Duodenal mucosa (tissue), 2 donors: ENCODE measurements at regions not wholly inside any gene's neighbourhood (a gene's known extent, or its start where the extent isn't known, plus 50 kb on each side); places are given as distances from the start of the nearest gene placed in this dataset.
"Not testable (repeated sequence)": the region's sequence is repeated elsewhere in the genome, so short reads cannot be mapped to it uniquely, and the experiment has no call there.

ENCODE experiments used
- H3K27ac ChIP-seq: one replicate; pipeline ENCODE4 v1.7.0; 2013; ENCODE audit warnings: low read depth, low read length
- H3K27me3 ChIP-seq, 2 donors: one replicate each; pipeline ENCODE4 v1.7.0; 2013; ENCODE audit warnings: low read length in 2 of 2, control low read depth in 1 of 2; ENCODE audit not compliant: insufficient read depth in 2 of 2, control insufficient read depth in 1 of 2
- H3K36me3 ChIP-seq, 2 donors: one replicate each; pipeline ENCODE4 v1.7.0; 2013; ENCODE audit warnings: low read length in 2 of 2, control low read depth in 1 of 2; ENCODE audit not compliant: insufficient read depth in 2 of 2, control insufficient read depth in 1 of 2
- H3K4me1 ChIP-seq, 2 donors: one replicate each; pipeline ENCODE4 v1.7.0; 2013; ENCODE audit warnings: low read length in 2 of 2, control low read depth in 1 of 2; ENCODE audit not compliant: insufficient read depth in 2 of 2, control insufficient read depth in 1 of 2
- H3K4me3 ChIP-seq, 2 donors: one replicate each; pipeline ENCODE4 v1.7.0; 2013; ENCODE audit warnings: low read length in 2 of 2, low read depth in 1 of 2
- H3K9ac ChIP-seq, 2 donors: one replicate each; pipeline ENCODE4 v1.7.0; 2013; ENCODE audit warnings: low read length in 2 of 2, low read depth in 1 of 2
- H3K9me3 ChIP-seq, 2 donors: one replicate each; pipeline ENCODE4 v1.7.0; 2013; ENCODE audit warnings: low read length in 2 of 2, control low read depth in 1 of 2; ENCODE audit not compliant: control insufficient read depth in 1 of 2

- Histone ChIP-seq H3K4me3 (no peak overlapping the region), H3K9me3 (no peaks in the 10 kb centered on the region), H3K27me3 (no peaks in the 10 kb centered on the region), H3K27ac (no peak overlapping the region), H3K36me3 (no peaks in the 10 kb centered on the region), H3K4me1 (no peaks in the 10 kb centered on the region), H3K9ac (no peak overlapping the region)
Observed at GRCh38 chr1:200496937-200497336, 87.1 kb upstream of the ZNF281 start.

- Histone ChIP-seq H3K9me3 (no peaks in the 10 kb centered on the region), H3K36me3 (no peaks in the 10 kb centered on the region), H3K9ac (no peak overlapping the region), H3K4me3 (no peak overlapping the region), H3K27me3 (no peaks in the 10 kb centered on the region), H3K4me1 (no peaks in the 10 kb centered on the region), H3K27ac (no peak overlapping the region)
Observed at GRCh38 chr1:200495901-200496300, 86.1 kb upstream of the ZNF281 start.

- H3K27ac ChIP-seq = no peak overlapping the region
- no peak overlapping the region for H3K9ac ChIP-seq
- H3K9me3 ChIP-seq = no peaks in the 10 kb centered on the region
- peaks cover 2 to 6% of the 10 kb centered on the region in 2 donors for H3K4me1 ChIP-seq
- no peaks in the 10 kb centered on the region for H3K36me3 ChIP-seq
- H3K27me3 ChIP-seq = no peaks in the 10 kb centered on the region
- H3K4me3 ChIP-seq = no peak overlapping the region
Observed at GRCh38 chr1:200493344-200493743, 83.5 kb upstream of the ZNF281 start.

GRCh38 chr1:200491103-200491502 lies 81.3 kb upstream of the ZNF281 start:
- Histone ChIP-seq H3K4me1 (peaks cover 3 to 7% of the 10 kb centered on the region in 2 donors), H3K27me3 (no peaks in the 10 kb centered on the region), H3K36me3 (no peaks in the 10 kb centered on the region), H3K4me3 (no peak overlapping the region), H3K27ac (no peak overlapping the region), H3K9ac (no peak overlapping the region), H3K9me3 (no peaks in the 10 kb centered on the region)

- H3K4me1 ChIP-seq = peaks cover 3 to 7% of the 10 kb centered on the region in 2 donors
- H3K27ac ChIP-seq = no peak overlapping the region
- H3K36me3 ChIP-seq = no peaks in the 10 kb centered on the region
- H3K9ac ChIP-seq = no peak overlapping the region
- H3K27me3 ChIP-seq = no peaks in the 10 kb centered on the region
- H3K4me3 ChIP-seq = no peak overlapping the region
- no peaks in the 10 kb centered on the region for H3K9me3 ChIP-seq
Observed at GRCh38 chr1:200490183-200490582, 80.3 kb upstream of the ZNF281 start.

GRCh38 chr1:200488375-200489165 lies 78.7 kb upstream of the ZNF281 start:
- no peak overlapping the region for H3K9ac ChIP-seq
- peak overlapping the region in 1 of 2 donors; percentile 6 for H3K4me3 ChIP-seq
- no peaks in the 10 kb centered on the region for H3K9me3 ChIP-seq
- H3K27ac ChIP-seq = no peak overlapping the region
- no peaks in the 10 kb centered on the region for H3K27me3 ChIP-seq
- H3K36me3 ChIP-seq = no peaks in the 10 kb centered on the region
- H3K4me1 ChIP-seq = peaks cover 3 to 7% of the 10 kb centered on the region in 2 donors

GRCh38 chr1:200487650-200488049 lies 77.8 kb upstream of the ZNF281 start:
- no peak overlapping the region for H3K9ac ChIP-seq
- peaks cover 3 to 7% of the 10 kb centered on the region in 2 donors for H3K4me1 ChIP-seq
- no peaks in the 10 kb centered on the region for H3K9me3 ChIP-seq
- H3K36me3 ChIP-seq = no peaks in the 10 kb centered on the region
- no peak overlapping the region for H3K4me3 ChIP-seq
- H3K27ac ChIP-seq = no peak overlapping the region
- no peaks in the 10 kb centered on the region for H3K27me3 ChIP-seq

- H3K9me3 ChIP-seq = no peaks in the 10 kb centered on the region
- H3K9ac ChIP-seq = no peak overlapping the region
- H3K27me3 ChIP-seq = no peaks in the 10 kb centered on the region
- H3K36me3 ChIP-seq = no peaks in the 10 kb centered on the region
- no peak overlapping the region for H3K4me3 ChIP-seq
- no peak overlapping the region for H3K27ac ChIP-seq
- H3K4me1 ChIP-seq = peaks cover 3 to 7% of the 10 kb centered on the region in 2 donors
Observed at GRCh38 chr1:200486634-200487033, 76.8 kb upstream of the ZNF281 start.

GRCh38 chr1:200484438-200484946 lies 74.7 kb upstream of the ZNF281 start:
- not testable (repeated sequence) for H3K9me3 ChIP-seq, H3K9ac ChIP-seq, H3K27me3 ChIP-seq, H3K4me3 ChIP-seq, H3K36me3 ChIP-seq, H3K27ac ChIP-seq
- H3K4me1 ChIP-seq = peaks cover 7 to 10% of the 10 kb centered on the region in 2 donors

GRCh38 chr1:200483491-200484143 lies 73.8 kb upstream of the ZNF281 start:
- no peak overlapping the region for H3K27ac ChIP-seq
- no peaks in the 10 kb centered on the region for H3K27me3 ChIP-seq
- peaks cover 7 to 13% of the 10 kb centered on the region in 2 donors for H3K4me1 ChIP-seq
- no peaks in the 10 kb centered on the region for H3K36me3 ChIP-seq
- no peak overlapping the region for H3K9ac ChIP-seq
- no peaks in the 10 kb centered on the region for H3K9me3 ChIP-seq
- H3K4me3 ChIP-seq = no peak overlapping the region
